Trophoblast cell (in vitro differentiated cells and primary cell): ENCODE measurements at regions not wholly inside any gene's neighbourhood (a gene's known extent, or its start where the extent isn't known, plus 50 kb on each side); places are given as distances from the start of the nearest gene placed in this dataset.
"Not testable (repeated sequence)": the region's sequence is repeated elsewhere in the genome, so short reads cannot be mapped to it uniquely, and the experiment has no call there.

Source experiments
- DNase-seq, 2 donors: peaks; one replicate each; pipeline ENCODE4 v3.0.0-alpha.2; 2016
- H2AFZ ChIP-seq: 2 replicates; pipeline ENCODE4 v1.6.1; 2013; ENCODE audit warnings: low read length, moderate library complexity, mild to moderate bottlenecking; ENCODE audit not compliant: insufficient read depth, poor library complexity
- H2AK5ac ChIP-seq: 2 replicates; pipeline ENCODE4 v1.6.1; 2013; ENCODE audit warnings: mild to moderate bottlenecking, low read length
- H2BK120ac ChIP-seq: 2 replicates; pipeline ENCODE4 v1.6.1; 2013; ENCODE audit warnings: low read length, mild to moderate bottlenecking, moderate library complexity; ENCODE audit not compliant: insufficient read depth, poor library complexity
- H2BK12ac ChIP-seq: 2 replicates; pipeline ENCODE4 v1.6.1; 2013; ENCODE audit warnings: mild to moderate bottlenecking, low read length, moderate library complexity
- H2BK5ac ChIP-seq: 2 replicates; pipeline ENCODE4 v1.6.1; 2013; ENCODE audit warnings: low read length, low read depth, moderate library complexity, mild to moderate bottlenecking; ENCODE audit not compliant: poor library complexity
- H3K14ac ChIP-seq: 2 replicates; pipeline ENCODE4 v1.6.1; 2013; ENCODE audit warnings: mild to moderate bottlenecking, low read length
- H3K18ac ChIP-seq: 2 replicates; pipeline ENCODE4 v1.6.1; 2013; ENCODE audit warnings: mild to moderate bottlenecking, low read length
- H3K23ac ChIP-seq: 2 replicates; pipeline ENCODE4 v1.6.1; 2013; ENCODE audit warnings: low read length
- H3K27ac ChIP-seq: 2 replicates; pipeline ENCODE4 v1.5.1; 2013; ENCODE audit warnings: low read depth, mild to moderate bottlenecking, inconsistent platforms, low read length, moderate library complexity
- H3K27me3 ChIP-seq: 2 replicates; pipeline ENCODE4 v1.6.1; 2013; ENCODE audit warnings: inconsistent platforms, mild to moderate bottlenecking, low read length, moderate library complexity; ENCODE audit not compliant: insufficient read depth
- H3K36me3 ChIP-seq, 2 experiments: 1 replicate in 1 of 2; 2 replicates in 1 of 2; pipeline ENCODE4 v1.6.1; 2013; ENCODE audit warnings: low read length in 2 of 2, mild to moderate bottlenecking in 2 of 2, moderate library complexity in 1 of 2; ENCODE audit not compliant: insufficient read depth in 2 of 2, control insufficient read depth in 1 of 2
- H3K4ac ChIP-seq: 2 replicates; pipeline ENCODE4 v1.6.1; 2013; ENCODE audit warnings: low read depth, mild to moderate bottlenecking, low read length, moderate library complexity
- H3K4me1 ChIP-seq, 2 experiments: 1 replicate in 1 of 2; 2 replicates in 1 of 2; pipeline ENCODE4 v1.6.1; 2013; ENCODE audit warnings: low read length in 2 of 2, mild to moderate bottlenecking in 2 of 2, moderate library complexity in 1 of 2; ENCODE audit not compliant: insufficient read depth in 2 of 2, control insufficient read depth in 1 of 2
- H3K4me2 ChIP-seq: 2 replicates; pipeline ENCODE4 v1.6.1; 2013; ENCODE audit warnings: inconsistent platforms, mild to moderate bottlenecking, low read length, moderate library complexity
- H3K4me3 ChIP-seq: 2 replicates; pipeline ENCODE4 v1.5.1; 2013; ENCODE audit warnings: mild to moderate bottlenecking, low read depth, low read length, inconsistent platforms
- H3K79me1 ChIP-seq: one replicate; pipeline ENCODE4 v1.6.1; 2013; ENCODE audit warnings: low read length
- H3K79me2 ChIP-seq: 2 replicates; pipeline ENCODE4 v1.6.1; 2013; ENCODE audit warnings: low read length, mild to moderate bottlenecking; ENCODE audit not compliant: control insufficient read depth, insufficient read depth, poor library complexity
- H3K9ac ChIP-seq: 2 replicates; pipeline ENCODE4 v1.6.1; 2013; ENCODE audit warnings: mild to moderate bottlenecking, low read length
- H3K9me3 ChIP-seq: 2 replicates; pipeline ENCODE4 v1.6.1; 2013; ENCODE audit warnings: low read depth, mild to moderate bottlenecking, control low read depth, inconsistent platforms, low read length; ENCODE audit not compliant: insufficient read depth
- H4K12ac ChIP-seq: 2 replicates; pipeline ENCODE4 v1.6.1; 2013; ENCODE audit warnings: low read depth, mild to moderate bottlenecking, low read length, moderate library complexity
- H4K8ac ChIP-seq: 2 replicates; pipeline ENCODE4 v1.6.1; 2013; ENCODE audit warnings: low read depth, mild to moderate bottlenecking, low read length, moderate library complexity
- H4K91ac ChIP-seq: one replicate; pipeline ENCODE4 v1.6.1; 2013; ENCODE audit warnings: low read depth, mild to moderate bottlenecking, low read length, moderate library complexity
- WGBS: extraction: QIAGEN DNeasy Blood & Tissue Kit; methylation state at CpG from one replicate; pipeline ENCODE4 v1.1.7; 2013; ENCODE audit warnings: missing lambda C conversion rate; ENCODE audit not compliant: insufficient read length, insufficient coverage; ENCODE audit errors: extremely low coverage; 5-methylcytosine and 5-hydroxymethylcytosine counted together

DNA sequence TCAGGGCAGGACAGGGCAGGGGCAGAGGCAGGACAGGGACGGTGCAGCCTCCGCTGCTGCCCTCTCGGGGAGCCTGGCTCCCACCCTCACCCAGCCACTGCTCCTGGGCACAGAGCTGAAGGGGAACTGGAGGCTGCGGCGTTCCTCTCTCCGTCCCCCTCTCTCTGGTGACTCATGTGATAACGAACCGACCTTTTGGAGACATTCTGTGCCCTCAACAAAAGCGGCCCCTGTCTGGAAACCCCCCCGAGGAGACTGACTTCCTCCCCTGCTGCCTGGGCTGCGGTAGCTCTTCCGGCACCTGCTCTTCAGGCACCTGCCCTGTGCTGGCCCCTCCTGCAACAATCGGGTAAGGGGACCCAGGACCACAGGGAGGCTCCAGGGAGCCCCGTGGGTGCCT lies 5419.6 kb upstream of the TPTE start:
- H3K27ac ChIP-seq, H3K23ac ChIP-seq, H3K27me3 ChIP-seq, H2BK120ac ChIP-seq, H3K9me3 ChIP-seq, H3K36me3 ChIP-seq, H4K12ac ChIP-seq, H4K91ac ChIP-seq, H3K4me1 ChIP-seq, H2AFZ ChIP-seq, H2BK12ac ChIP-seq, H3K9ac ChIP-seq, H3K4ac ChIP-seq, H4K8ac ChIP-seq, H2BK5ac ChIP-seq, H3K18ac ChIP-seq, H3K4me3 ChIP-seq, H3K79me2 ChIP-seq, H2AK5ac ChIP-seq, H3K14ac ChIP-seq, H3K4me2 ChIP-seq, H3K79me1 ChIP-seq: not testable (repeated sequence)
- WGBS = no CpG with 5 or more reads among the region's 14 CpGs
- DNase-seq = peak; percentile 0 to 18

DNA sequence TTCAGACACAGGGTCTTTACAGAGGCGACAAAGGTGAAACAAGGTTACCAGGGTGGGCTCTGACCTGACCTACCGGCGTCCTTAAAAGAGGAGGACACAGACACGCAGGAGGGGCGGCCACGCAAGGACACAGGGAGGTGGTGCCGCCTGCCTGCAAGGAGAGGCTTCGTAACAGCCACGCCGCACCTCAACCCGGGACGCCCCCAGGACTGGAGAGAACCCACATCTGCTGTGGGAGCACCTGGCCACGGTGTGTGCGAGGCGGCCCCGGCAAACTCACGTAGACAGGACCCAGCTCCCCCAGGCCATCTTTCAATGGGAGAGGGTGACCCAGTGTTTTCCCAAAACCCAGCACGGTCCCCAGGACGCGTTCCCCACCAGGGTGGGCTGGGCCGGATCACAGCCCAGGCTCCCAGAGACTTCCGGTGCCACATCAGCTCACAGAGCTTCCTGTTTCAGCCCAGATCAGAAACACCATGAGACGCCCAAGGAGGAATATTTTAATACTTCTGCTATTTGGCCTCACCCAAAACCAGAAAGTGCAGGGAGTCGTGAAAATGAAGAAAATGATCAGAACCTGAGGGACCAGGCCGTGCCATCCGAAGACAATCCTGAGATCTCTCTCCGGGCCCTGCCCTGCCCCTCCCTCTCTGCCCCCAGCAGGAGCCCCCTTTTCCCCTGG lies 5417.4 kb upstream of the TPTE start:
- H3K79me1 ChIP-seq, H3K36me3 ChIP-seq, H3K4me3 ChIP-seq, H2BK12ac ChIP-seq, H2AK5ac ChIP-seq, H3K9me3 ChIP-seq, H3K27me3 ChIP-seq, H3K14ac ChIP-seq, H3K18ac ChIP-seq, H3K79me2 ChIP-seq, H4K91ac ChIP-seq, H3K4me1 ChIP-seq, H2BK120ac ChIP-seq, DNase-seq, H3K4me2 ChIP-seq, H2AFZ ChIP-seq, H2BK5ac ChIP-seq, H3K9ac ChIP-seq, H3K27ac ChIP-seq, H3K23ac ChIP-seq, H3K4ac ChIP-seq, H4K8ac ChIP-seq, H4K12ac ChIP-seq: not testable (repeated sequence)
- WGBS = no CpG with 5 or more reads among the region's 27 CpGs

DNA sequence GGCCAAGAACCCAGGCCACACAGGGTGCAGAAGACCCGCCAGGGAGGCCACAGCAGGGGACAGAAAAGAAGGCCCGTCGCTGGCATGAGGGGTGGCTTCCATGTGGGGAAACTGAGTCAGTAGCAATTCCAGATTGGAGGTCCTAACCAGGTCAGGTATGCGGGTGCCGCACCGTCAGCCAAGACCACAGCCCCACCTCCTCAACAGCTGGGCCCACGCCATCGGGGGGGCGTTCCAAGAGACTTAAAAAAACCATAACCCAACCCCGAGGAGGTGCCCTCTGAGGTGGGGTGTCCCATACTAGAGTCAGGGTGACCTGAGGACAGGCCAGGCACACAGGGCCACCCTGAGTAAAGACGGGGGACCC lies 5416.8 kb upstream of the TPTE start:
- not testable (repeated sequence) for H3K36me3 ChIP-seq, H4K91ac ChIP-seq, H3K9me3 ChIP-seq, H3K27me3 ChIP-seq, H3K9ac ChIP-seq, H3K4me3 ChIP-seq, H2BK120ac ChIP-seq, H2BK12ac ChIP-seq, H3K79me1 ChIP-seq, H4K8ac ChIP-seq, H2AK5ac ChIP-seq, DNase-seq, H3K27ac ChIP-seq, H4K12ac ChIP-seq, H3K79me2 ChIP-seq, H2AFZ ChIP-seq, H3K4me2 ChIP-seq, H3K4me1 ChIP-seq, H3K18ac ChIP-seq, H2BK5ac ChIP-seq, H3K23ac ChIP-seq, H3K4ac ChIP-seq, H3K14ac ChIP-seq
- WGBS = no CpG with 5 or more reads among the region's 11 CpGs

DNA sequence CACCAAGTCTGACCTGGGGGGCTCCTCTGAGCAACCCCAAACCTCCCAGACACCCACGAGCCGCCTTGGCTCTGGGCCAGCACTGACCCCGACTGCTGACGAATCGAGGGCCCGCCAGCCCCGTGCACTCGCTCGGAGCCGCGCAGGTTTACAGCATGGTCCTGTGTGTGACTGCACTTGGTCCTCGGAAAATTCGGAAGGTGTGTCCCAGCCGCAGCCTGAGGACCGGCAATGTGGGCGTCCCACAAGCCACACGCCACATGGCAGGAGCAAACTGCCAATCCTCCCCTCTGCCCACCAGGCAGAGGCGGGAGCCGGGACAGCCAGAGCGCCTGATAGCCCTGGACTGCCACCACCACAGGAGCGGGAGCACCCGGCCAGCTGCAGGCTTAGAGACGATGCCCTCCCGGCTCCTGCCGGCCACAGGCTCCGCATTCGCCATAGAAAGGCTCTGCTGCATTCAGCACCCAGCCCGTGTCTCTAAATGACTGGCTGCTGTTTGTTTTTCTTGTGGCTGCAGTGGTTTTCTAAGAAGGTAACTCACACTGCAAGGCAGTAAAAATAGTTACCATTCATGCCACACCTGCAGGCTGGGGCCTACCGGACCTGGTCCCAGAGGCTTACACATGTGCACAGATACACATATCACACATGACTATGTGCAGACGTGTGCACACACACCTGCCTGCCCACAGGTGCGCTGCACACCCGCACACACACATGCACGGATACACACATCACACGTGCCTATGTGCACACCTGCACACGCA lies 5415.3 kb upstream of the TPTE start:
- not testable (repeated sequence) for H3K79me1 ChIP-seq, H4K91ac ChIP-seq, DNase-seq, H3K9me3 ChIP-seq, H3K23ac ChIP-seq, H3K14ac ChIP-seq, H3K4me1 ChIP-seq, H3K27ac ChIP-seq, H3K4me2 ChIP-seq, H3K36me3 ChIP-seq, H2AK5ac ChIP-seq, H3K4me3 ChIP-seq, H2AFZ ChIP-seq, H2BK120ac ChIP-seq, H3K4ac ChIP-seq, H3K27me3 ChIP-seq, H4K12ac ChIP-seq, H3K18ac ChIP-seq, H2BK12ac ChIP-seq, H3K79me2 ChIP-seq, H3K9ac ChIP-seq, H4K8ac ChIP-seq, H2BK5ac ChIP-seq
- no CpG with 5 or more reads among the region's 35 CpGs for WGBS
